Upper lobe of left lung (tissue), 4 donors: ENCODE measurements at regions not wholly inside any gene's neighbourhood (a gene's known extent, or its start where the extent isn't known, plus 50 kb on each side); places are given as distances from the start of the nearest gene placed in this dataset.

Experiments
- POLR2A ChIP-seq, 4 donors: fragments of 450-650 bp; IDR thresholded peaks; one replicate each; pipeline ENCODE4 v1.5.1; 2016 to 2017; ENCODE audit warnings: antibody characterized with exemption in 4 of 4, mild to moderate bottlenecking in 2 of 4
- TF ChIP-seq, protein P1 (sequence below), 6 experiments: fragments of 450-650 bp in 4 of 6; fragments of 200-600 bp in 2 of 6; sonication (generic) in 2 of 6; IDR thresholded peaks; one replicate each; pipeline ENCODE4 v1.5.1; 2016 to 2019; ENCODE audit warnings: antibody characterized with exemption in 6 of 6

DNA sequence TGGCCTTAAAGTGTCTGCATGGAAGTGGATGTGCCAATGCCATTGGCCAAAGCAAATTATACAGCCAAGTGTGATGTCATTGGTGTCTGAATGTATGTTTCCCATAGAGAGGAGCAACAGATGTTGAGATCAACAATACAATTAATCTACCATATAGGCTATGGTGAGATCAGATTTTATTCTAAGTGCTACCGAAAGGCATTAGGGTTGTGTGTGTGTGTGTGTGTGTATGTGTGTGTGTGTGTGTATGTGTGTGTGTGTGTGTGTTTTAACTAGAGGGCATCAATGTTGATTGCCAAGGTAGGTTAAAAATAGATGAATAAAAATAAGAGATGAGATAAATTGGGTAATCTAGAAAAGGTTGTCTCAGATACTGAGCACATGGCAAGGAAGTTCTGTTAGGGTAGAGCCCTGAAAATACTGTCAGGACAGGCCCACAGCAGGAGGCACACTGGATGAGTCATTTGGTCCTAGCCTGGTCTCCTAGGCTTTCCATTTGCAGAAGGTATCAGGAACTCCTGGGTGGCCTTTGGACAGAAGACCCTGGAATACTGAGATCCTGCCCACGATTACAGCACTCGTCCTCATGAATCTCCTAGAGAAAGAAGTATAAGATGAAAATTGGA lies 446.0 kb upstream of the PODXL start:
- TF ChIP-seq, protein P1, sequence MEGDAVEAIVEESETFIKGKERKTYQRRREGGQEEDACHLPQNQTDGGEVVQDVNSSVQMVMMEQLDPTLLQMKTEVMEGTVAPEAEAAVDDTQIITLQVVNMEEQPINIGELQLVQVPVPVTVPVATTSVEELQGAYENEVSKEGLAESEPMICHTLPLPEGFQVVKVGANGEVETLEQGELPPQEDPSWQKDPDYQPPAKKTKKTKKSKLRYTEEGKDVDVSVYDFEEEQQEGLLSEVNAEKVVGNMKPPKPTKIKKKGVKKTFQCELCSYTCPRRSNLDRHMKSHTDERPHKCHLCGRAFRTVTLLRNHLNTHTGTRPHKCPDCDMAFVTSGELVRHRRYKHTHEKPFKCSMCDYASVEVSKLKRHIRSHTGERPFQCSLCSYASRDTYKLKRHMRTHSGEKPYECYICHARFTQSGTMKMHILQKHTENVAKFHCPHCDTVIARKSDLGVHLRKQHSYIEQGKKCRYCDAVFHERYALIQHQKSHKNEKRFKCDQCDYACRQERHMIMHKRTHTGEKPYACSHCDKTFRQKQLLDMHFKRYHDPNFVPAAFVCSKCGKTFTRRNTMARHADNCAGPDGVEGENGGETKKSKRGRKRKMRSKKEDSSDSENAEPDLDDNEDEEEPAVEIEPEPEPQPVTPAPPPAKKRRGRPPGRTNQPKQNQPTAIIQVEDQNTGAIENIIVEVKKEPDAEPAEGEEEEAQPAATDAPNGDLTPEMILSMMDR (IDR thresholded peaks at IDR 0.05) = no peak
- TF ChIP-seq POLR2A (IDR thresholded peaks at IDR 0.05) = no peak
